SK-N-SH treated with all-trans-retinoic acid at 6 μM for 48 hours (cell line): ENCODE measurements at regions not wholly inside any gene's neighbourhood (a gene's known extent, or its start where the extent isn't known, plus 50 kb on each side); places are given as distances from the start of the nearest gene placed in this dataset.

ENCODE experiments used
- ATAC-seq: fragments of 200-7000 bp; cut with Tn5 transposase; 3 replicates; pipeline ENCODE4 v1.9.1; 2020; ENCODE audit warnings: mild to moderate bottlenecking, moderate library complexity
- BACH2 ChIP-seq: fragments of 250-450 bp; sonication (Bioruptor Pico); IDR thresholded peaks from 2 replicates; pipeline ENCODE4 v1.9.0; 2021; ENCODE audit warnings: mild to moderate bottlenecking, borderline replicate concordance
- CSDC2 ChIP-seq: fragments of 250-450 bp; sonication (Bioruptor Pico); IDR thresholded peaks from 2 replicates; pipeline ENCODE4 v1.5.0; 2020; ENCODE audit warnings: mild to moderate bottlenecking, moderate library complexity
- ESRRG ChIP-seq: fragments of 250-450 bp; sonication (Bioruptor Pico); IDR thresholded peaks from 2 replicates; pipeline ENCODE4 v1.6.1; 2021; ENCODE audit warnings: mild to moderate bottlenecking
- GLIS3 ChIP-seq: fragments of 250-450 bp; sonication (Bioruptor Pico); IDR thresholded peaks from 2 replicates; pipeline ENCODE4 v1.5.0; 2020; ENCODE audit warnings: mild to moderate bottlenecking, moderate library complexity
- ISL1 ChIP-seq: fragments of 250-450 bp; sonication (Bioruptor Pico); IDR thresholded peaks from 2 replicates; pipeline ENCODE4 v2.1.2; 2022; ENCODE audit warnings: mild to moderate bottlenecking, moderate library complexity
- OSR1 ChIP-seq: fragments of 250-450 bp; sonication (Bioruptor Pico); IDR thresholded peaks from 2 replicates; pipeline ENCODE4 v1.8.0; 2022; ENCODE audit warnings: moderate library complexity, mild to moderate bottlenecking, inconsistent platforms
- PPARA ChIP-seq: fragments of 250-450 bp; sonication (Bioruptor Pico); IDR thresholded peaks from 2 replicates; pipeline ENCODE4 v1.5.0; 2020; ENCODE audit warnings: mild to moderate bottlenecking, borderline replicate concordance
- RARB ChIP-seq: fragments of 250-450 bp; sonication (Bioruptor Pico); IDR thresholded peaks from 2 replicates; pipeline ENCODE4 v1.8.0; 2021; ENCODE audit warnings: mild to moderate bottlenecking, moderate library complexity
- SNAI2 ChIP-seq: fragments of 250-450 bp; sonication (Bioruptor Pico); IDR thresholded peaks from 2 replicates; pipeline ENCODE4 v1.5.0; 2020; ENCODE audit warnings: mild to moderate bottlenecking, moderate library complexity
- TCF4 ChIP-seq: fragments of 250-450 bp; sonication (Bioruptor Pico); IDR thresholded peaks from 2 replicates; pipeline ENCODE4 v1.8.0; 2021; ENCODE audit warnings: mild to moderate bottlenecking, moderate library complexity, borderline replicate concordance
- TOX ChIP-seq: fragments of 250-450 bp; sonication (Bioruptor Pico); IDR thresholded peaks from 2 replicates; pipeline ENCODE4 v1.8.0; 2021; ENCODE audit warnings: mild to moderate bottlenecking, moderate library complexity, borderline replicate concordance
- ZC3H10 ChIP-seq: fragments of 250-450 bp; sonication (Bioruptor Pico); IDR thresholded peaks from 2 replicates; pipeline ENCODE4 v1.5.1; 2021; ENCODE audit warnings: mild to moderate bottlenecking, moderate library complexity
- ZFP3 ChIP-seq: fragments of 250-450 bp; sonication (Bioruptor Pico); IDR thresholded peaks from 2 replicates; pipeline ENCODE4 v1.5.0; 2020; ENCODE audit warnings: mild to moderate bottlenecking, moderate library complexity
- ZFP30 ChIP-seq: fragments of 450-650 bp; formaldehyde crosslinking; IDR thresholded peaks from 2 replicates; pipeline ENCODE4 v1.5.0; 2022; ENCODE audit warnings: mild to moderate bottlenecking, moderate library complexity
- ZNF565 ChIP-seq: fragments of 450-650 bp; formaldehyde crosslinking; conservative IDR thresholded peaks from 2 replicates; pipeline ENCODE4 v1.5.0; 2020; ENCODE audit warnings: low read depth, mild to moderate bottlenecking, moderate library complexity
- ZNF70 ChIP-seq: fragments of 450-650 bp; formaldehyde crosslinking; IDR thresholded peaks from 2 replicates; pipeline ENCODE4 v1.5.0; 2020; ENCODE audit warnings: mild to moderate bottlenecking, moderate library complexity
- ZNF8 ChIP-seq: fragments of 450-650 bp; formaldehyde crosslinking; IDR thresholded peaks from 2 replicates; pipeline ENCODE4 v1.5.0; 2020; ENCODE audit warnings: mild to moderate bottlenecking, moderate library complexity
- TF ChIP-seq, protein P1 (sequence below): fragments of 250-450 bp; sonication (Bioruptor Pico); IDR thresholded peaks from 2 replicates; pipeline ENCODE4 v1.8.0; 2021; ENCODE audit warnings: low read depth, mild to moderate bottlenecking, moderate library complexity, borderline replicate concordance
- TF ChIP-seq, protein P2 (sequence below): fragments of 250-450 bp; sonication (Bioruptor Pico); IDR thresholded peaks from 2 replicates; pipeline ENCODE4 v1.5.1; 2021; ENCODE audit warnings: mild to moderate bottlenecking, moderate library complexity
- TF ChIP-seq, protein P3 (sequence below): fragments of 250-450 bp; sonication (Bioruptor Pico); IDR thresholded peaks from 2 replicates; pipeline ENCODE4 v1.5.1; 2020; ENCODE audit warnings: low read depth, mild to moderate bottlenecking, moderate library complexity
- TF ChIP-seq, protein P4 (sequence below): fragments of 250-450 bp; sonication (Bioruptor Pico); IDR thresholded peaks from 2 replicates; pipeline ENCODE4 v1.5.0; 2020; ENCODE audit warnings: mild to moderate bottlenecking, moderate library complexity

DNA sequence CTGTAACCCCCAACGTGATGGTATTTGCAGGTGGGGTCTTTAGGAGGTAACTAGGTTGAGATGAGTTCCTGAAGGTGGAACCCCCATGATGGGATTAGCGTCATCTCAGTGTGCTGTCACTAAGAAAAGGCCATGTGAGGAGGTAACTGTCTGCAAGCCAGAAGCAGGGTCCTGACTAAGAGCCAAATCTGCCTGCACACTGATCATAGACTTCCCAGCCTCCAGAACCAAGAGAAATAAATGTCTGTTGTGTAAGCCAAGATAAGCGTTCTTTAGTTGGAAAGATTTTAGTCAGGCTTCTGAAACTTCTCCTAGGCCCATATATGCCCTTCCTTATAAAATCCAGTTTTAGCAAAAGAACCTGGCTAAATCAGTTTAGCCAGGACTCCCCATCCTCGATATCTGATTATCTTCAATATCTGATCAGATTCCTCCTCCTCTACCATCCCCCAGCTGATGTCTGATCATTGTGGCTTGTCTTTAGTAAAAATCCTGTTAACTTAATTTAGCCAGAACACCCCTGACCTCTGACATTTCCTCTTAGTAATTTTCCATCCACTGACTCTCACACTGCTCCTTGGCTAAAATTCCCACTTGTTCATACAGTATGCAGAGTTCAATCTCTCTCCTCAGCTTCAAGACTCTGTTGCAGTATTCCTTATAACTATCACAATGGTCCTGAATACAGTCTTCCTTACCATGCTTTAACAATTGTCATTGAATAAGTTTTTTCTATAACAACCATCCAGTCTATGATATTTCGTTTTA is 835.4 kb upstream of the PHF14 start:
- ATAC-seq, result no peak
- TF ChIP-seq ZFP3 (CRISPR knock-in tag) (no peak), PPARA (CRISPR knock-in tag) (no peak), RARB (CRISPR knock-in tag) (no peak), ZNF70 (no peak), ZFP30 (CRISPR knock-in tag) (no peak), ZNF565 (CRISPR knock-in tag) (no peak), ISL1 (CRISPR knock-in tag) (no peak), ZNF8 (CRISPR knock-in tag) (no peak), GLIS3 (CRISPR knock-in tag) (no peak), SNAI2 (CRISPR knock-in tag) (no peak), TOX (CRISPR knock-in tag) (no peak), ZC3H10 (CRISPR knock-in tag) (no peak), TCF4 (no peak), CSDC2 (no peak), BACH2 (CRISPR knock-in tag) (no peak)
- TF ChIP-seq, protein P1, sequence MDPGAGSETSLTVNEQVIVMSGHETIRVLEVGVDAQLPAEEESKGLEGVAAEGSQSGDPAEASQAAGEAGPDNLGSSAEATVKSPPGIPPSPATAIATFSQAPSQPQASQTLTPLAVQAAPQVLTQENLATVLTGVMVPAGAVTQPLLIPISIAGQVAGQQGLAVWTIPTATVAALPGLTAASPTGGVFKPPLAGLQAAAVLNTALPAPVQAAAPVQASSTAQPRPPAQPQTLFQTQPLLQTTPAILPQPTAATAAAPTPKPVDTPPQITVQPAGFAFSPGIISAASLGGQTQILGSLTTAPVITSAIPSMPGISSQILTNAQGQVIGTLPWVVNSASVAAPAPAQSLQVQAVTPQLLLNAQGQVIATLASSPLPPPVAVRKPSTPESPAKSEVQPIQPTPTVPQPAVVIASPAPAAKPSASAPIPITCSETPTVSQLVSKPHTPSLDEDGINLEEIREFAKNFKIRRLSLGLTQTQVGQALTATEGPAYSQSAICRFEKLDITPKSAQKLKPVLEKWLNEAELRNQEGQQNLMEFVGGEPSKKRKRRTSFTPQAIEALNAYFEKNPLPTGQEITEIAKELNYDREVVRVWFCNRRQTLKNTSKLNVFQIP (CRISPR knock-in tag), result no peak
- TF ChIP-seq, protein P2, sequence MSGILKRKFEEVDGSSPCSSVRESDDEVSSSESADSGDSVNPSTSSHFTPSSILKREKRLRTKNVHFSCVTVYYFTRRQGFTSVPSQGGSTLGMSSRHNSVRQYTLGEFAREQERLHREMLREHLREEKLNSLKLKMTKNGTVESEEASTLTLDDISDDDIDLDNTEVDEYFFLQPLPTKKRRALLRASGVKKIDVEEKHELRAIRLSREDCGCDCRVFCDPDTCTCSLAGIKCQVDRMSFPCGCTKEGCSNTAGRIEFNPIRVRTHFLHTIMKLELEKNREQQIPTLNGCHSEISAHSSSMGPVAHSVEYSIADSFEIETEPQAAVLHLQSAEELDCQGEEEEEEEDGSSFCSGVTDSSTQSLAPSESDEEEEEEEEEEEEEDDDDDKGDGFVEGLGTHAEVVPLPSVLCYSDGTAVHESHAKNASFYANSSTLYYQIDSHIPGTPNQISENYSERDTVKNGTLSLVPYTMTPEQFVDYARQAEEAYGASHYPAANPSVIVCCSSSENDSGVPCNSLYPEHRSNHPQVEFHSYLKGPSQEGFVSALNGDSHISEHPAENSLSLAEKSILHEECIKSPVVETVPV (CRISPR knock-in tag), result no peak
- TF ChIP-seq, protein P3, sequence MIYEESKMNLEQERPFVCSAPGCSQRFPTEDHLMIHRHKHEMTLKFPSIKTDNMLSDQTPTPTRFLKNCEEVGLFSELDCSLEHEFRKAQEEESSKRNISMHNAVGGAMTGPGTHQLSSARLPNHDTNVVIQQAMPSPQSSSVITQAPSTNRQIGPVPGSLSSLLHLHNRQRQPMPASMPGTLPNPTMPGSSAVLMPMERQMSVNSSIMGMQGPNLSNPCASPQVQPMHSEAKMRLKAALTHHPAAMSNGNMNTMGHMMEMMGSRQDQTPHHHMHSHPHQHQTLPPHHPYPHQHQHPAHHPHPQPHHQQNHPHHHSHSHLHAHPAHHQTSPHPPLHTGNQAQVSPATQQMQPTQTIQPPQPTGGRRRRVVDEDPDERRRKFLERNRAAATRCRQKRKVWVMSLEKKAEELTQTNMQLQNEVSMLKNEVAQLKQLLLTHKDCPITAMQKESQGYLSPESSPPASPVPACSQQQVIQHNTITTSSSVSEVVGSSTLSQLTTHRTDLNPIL (CRISPR knock-in tag), result no peak
- TF ChIP-seq, protein P4, sequence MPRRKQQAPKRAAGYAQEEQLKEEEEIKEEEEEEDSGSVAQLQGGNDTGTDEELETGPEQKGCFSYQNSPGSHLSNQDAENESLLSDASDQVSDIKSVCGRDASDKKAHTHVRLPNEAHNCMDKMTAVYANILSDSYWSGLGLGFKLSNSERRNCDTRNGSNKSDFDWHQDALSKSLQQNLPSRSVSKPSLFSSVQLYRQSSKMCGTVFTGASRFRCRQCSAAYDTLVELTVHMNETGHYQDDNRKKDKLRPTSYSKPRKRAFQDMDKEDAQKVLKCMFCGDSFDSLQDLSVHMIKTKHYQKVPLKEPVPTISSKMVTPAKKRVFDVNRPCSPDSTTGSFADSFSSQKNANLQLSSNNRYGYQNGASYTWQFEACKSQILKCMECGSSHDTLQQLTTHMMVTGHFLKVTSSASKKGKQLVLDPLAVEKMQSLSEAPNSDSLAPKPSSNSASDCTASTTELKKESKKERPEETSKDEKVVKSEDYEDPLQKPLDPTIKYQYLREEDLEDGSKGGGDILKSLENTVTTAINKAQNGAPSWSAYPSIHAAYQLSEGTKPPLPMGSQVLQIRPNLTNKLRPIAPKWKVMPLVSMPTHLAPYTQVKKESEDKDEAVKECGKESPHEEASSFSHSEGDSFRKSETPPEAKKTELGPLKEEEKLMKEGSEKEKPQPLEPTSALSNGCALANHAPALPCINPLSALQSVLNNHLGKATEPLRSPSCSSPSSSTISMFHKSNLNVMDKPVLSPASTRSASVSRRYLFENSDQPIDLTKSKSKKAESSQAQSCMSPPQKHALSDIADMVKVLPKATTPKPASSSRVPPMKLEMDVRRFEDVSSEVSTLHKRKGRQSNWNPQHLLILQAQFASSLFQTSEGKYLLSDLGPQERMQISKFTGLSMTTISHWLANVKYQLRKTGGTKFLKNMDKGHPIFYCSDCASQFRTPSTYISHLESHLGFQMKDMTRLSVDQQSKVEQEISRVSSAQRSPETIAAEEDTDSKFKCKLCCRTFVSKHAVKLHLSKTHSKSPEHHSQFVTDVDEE (CRISPR knock-in tag), result no peak
- TF ChIP-seq, all 23 proteins: peak for 0

DNA sequence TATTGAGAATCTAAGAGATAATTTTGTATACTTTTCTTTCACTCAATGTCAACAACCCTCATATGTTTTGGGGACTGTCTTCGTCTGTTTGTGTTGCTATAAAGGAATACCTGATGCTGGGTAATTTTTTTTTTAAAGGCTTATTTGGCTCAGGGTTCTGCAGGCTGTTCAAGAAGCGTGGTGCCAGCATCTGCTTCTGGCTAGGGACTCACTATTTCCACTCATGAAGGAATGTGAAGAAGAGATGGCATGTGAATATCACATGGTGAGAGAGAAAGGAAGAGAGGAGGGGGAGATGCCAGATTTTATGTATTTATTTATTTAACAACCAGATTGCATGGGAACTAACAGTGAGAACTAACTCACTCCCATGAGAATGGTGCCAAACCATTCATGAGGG is 827.4 kb upstream of the PHF14 start:
- ATAC-seq, result no peak
- TF ChIP-seq ZC3H10 (CRISPR knock-in tag) (no peak), GLIS3 (CRISPR knock-in tag) (no peak), ESRRG (CRISPR knock-in tag) (no peak), BACH2 (CRISPR knock-in tag) (no peak), TCF4 (no peak), ZNF565 (CRISPR knock-in tag) (no peak), OSR1 (CRISPR knock-in tag) (no peak), PPARA (CRISPR knock-in tag) (no peak), ZFP30 (CRISPR knock-in tag) (no peak), ISL1 (CRISPR knock-in tag) (no peak), TOX (CRISPR knock-in tag) (no peak)
- TF ChIP-seq, protein P1 (CRISPR knock-in tag), result no peak
- TF ChIP-seq, protein P2 (CRISPR knock-in tag), result no peak
- TF ChIP-seq, protein P4 (CRISPR knock-in tag), result no peak
- TF ChIP-seq, protein P3 (CRISPR knock-in tag), result no peak
